Kidney epithelial cell (primary cell): ENCODE measurements at regions not wholly inside any gene's neighbourhood (a gene's known extent, or its start where the extent isn't known, plus 50 kb on each side); places are given as distances from the start of the nearest gene placed in this dataset.

Experiments used
- DNase-seq: peaks from one replicate; pipeline ENCODE4 v3.0.0-alpha.2; 2010; ENCODE audit warnings: low read depth
- H3K27me3 ChIP-seq: 2 replicates; pipeline ENCODE4 v1.6.0; 2011; ENCODE audit warnings: low read length; ENCODE audit not compliant: control insufficient read depth, insufficient read depth
- H3K36me3 ChIP-seq: 2 replicates; pipeline ENCODE4 v1.5.1; 2011; ENCODE audit warnings: low read length; ENCODE audit not compliant: control insufficient read depth, insufficient read depth
- H3K4me3 ChIP-seq: 2 replicates; pipeline ENCODE4 v1.5.1; 2011; ENCODE audit warnings: low read depth, mild to moderate bottlenecking, control low read depth, low read length
- CTCF ChIP-seq: IDR thresholded peaks from 2 replicates; pipeline ENCODE4 v1.5.1; 2011; ENCODE audit warnings: mild to moderate bottlenecking, moderate library complexity, low read length, control low read depth, inconsistent platforms; ENCODE audit not compliant: insufficient read depth, poor library complexity, severe bottlenecking

- Histone ChIP-seq H3K36me3 (no peaks in the 10 kb centered on the region), H3K4me3 (no peak overlapping the region), H3K27me3 (no peaks in the 10 kb centered on the region)
- DNase-seq: no peak
- TF ChIP-seq CTCF: no peak
Measured at GRCh38 chr15:68506071-68506470, 72.7 kb upstream of the CORO2B start.

GRCh38 chr15:68507447-68507846, 71.3 kb upstream of the CORO2B start:
- no peaks in the 10 kb centered on the region for H3K36me3 ChIP-seq
- H3K4me3 ChIP-seq: no peak overlapping the region
- TF ChIP-seq CTCF: no peak
- no peak for DNase-seq
- H3K27me3 ChIP-seq: no peaks in the 10 kb centered on the region

DNA sequence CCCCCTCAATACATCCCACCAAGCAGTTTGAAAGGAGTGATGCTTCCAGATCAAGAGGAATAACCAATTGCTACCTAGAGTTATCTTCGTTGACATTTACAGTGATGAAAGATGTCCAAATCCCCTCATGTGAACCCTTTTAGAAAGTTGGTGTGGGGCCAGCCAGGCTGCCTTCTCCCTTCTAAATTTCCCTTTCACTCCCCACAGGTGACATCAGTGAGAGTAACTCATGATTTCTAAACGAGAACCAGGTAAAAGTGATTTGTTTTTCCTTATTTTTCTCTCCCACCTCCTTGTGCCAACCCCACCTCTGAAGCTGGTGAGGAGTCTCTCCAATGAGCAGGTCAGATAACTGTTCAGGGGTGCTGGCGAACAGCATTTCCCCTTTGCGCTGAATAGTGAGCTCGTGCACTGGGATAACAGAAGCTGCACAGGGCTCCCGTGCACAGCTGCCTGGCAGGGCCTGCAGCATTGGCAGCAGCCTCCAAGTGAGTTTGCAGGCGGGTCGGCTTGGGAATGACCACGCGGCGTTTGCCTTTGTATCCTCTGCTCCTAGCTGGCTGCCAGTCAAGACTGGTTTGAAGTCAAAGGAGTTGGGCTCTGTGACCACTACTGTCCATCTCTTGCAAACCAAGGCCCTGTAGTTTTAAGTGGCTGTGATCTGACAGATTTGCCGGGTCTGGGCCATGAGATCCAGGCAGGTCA, 70.2 kb upstream of the CORO2B start:
- no peak for DNase-seq
- H3K36me3 ChIP-seq: no peaks in the 10 kb centered on the region
- no peak overlapping the region for H3K4me3 ChIP-seq
- TF ChIP-seq CTCF: no peak
- no peaks in the 10 kb centered on the region for H3K27me3 ChIP-seq

DNA sequence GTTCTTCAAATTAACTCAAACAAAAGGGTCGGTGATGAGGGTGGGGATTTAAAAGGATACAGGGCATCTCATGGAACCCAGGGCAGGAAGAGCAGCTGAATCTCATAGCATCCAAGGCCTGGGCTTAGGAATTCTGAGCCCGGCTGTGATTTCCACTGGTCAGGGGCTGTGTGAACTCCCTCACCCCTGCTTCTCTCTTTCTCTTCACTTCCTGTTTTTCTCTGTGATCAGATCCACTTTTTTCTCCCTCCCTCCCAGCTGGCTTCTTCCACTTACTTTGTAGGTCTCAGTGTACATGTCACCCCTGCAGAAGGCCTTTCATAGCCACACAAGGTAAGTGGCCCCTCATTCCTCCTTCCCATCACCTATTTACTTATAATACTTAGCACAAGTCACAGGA, 68.2 kb upstream of the CORO2B start:
- no peak for TF ChIP-seq CTCF
- H3K36me3 ChIP-seq: no peaks in the 10 kb centered on the region
- no peak for DNase-seq
- H3K4me3 ChIP-seq: no peak overlapping the region
- no peaks in the 10 kb centered on the region for H3K27me3 ChIP-seq

- Histone ChIP-seq H3K36me3 (no peaks in the 10 kb centered on the region), H3K27me3 (no peaks in the 10 kb centered on the region), H3K4me3 (no peak overlapping the region)
- no peak for TF ChIP-seq CTCF
- DNase-seq: no peak
Measured at GRCh38 chr15:68511073-68511991, 67.5 kb upstream of the CORO2B start.
